GM23338 (cell line): ENCODE measurements at regions not wholly inside any gene's neighbourhood (a gene's known extent, or its start where the extent isn't known, plus 50 kb on each side); places are given as distances from the start of the nearest gene placed in this dataset.

Experiments used
- ATAC-seq: fragments of 200-7000 bp; cut with Tn5 transposase; 3 replicates; pipeline ENCODE4 v1.9.1; 2020
- DNase-seq: peaks from one replicate; pipeline ENCODE4 v3.0.0-alpha.2; 2015; ENCODE audit warnings: low spot score
- H2AFZ ChIP-seq: fragments of 200-600 bp; sonication (generic); 2 replicates; pipeline ENCODE4 v1.8.0; 2016; ENCODE audit warnings: antibody characterized with exemption, mild to moderate bottlenecking, moderate library complexity
- H3F3A ChIP-seq: fragments of 200-600 bp; sonication (generic); replicated peaks from 2 replicates; pipeline ENCODE4 v1.8.0; 2017; ENCODE audit warnings: antibody characterized with exemption, mixed run types, low read depth
- H3K27ac ChIP-seq: fragments of 200-600 bp; sonication (generic); 2 replicates; pipeline ENCODE4 v1.6.1; 2016; ENCODE audit warnings: low read depth
- H3K27me3 ChIP-seq: fragments of 200-600 bp; sonication (generic); 2 replicates; pipeline ENCODE4 v1.8.0; 2016; ENCODE audit warnings: mild to moderate bottlenecking, mixed run types, moderate library complexity; ENCODE audit not compliant: insufficient read depth
- H3K36me3 ChIP-seq: fragments of 200-600 bp; sonication (generic); 2 replicates; pipeline ENCODE4 v1.8.0; 2016; ENCODE audit warnings: mild to moderate bottlenecking; ENCODE audit not compliant: insufficient read depth
- H3K4me1 ChIP-seq: fragments of 200-600 bp; sonication (generic); 2 replicates; pipeline ENCODE4 v1.8.0; 2016; ENCODE audit warnings: mild to moderate bottlenecking, moderate library complexity; ENCODE audit not compliant: insufficient read depth
- H3K4me2 ChIP-seq: fragments of 200-600 bp; sonication (generic); 2 replicates; pipeline ENCODE4 v1.7.1; 2017; ENCODE audit warnings: mixed run types
- H3K4me3 ChIP-seq: fragments of 200-600 bp; sonication (generic); 2 replicates; pipeline ENCODE4 v1.6.1; 2016; ENCODE audit warnings: mixed run types
- H3K79me2 ChIP-seq: fragments of 200-600 bp; sonication (generic); replicated peaks from 2 replicates; pipeline ENCODE4 v1.8.0; 2017; ENCODE audit warnings: mild to moderate bottlenecking; ENCODE audit not compliant: insufficient read depth
- H3K9me2 ChIP-seq: fragments of 200-600 bp; sonication (generic); 2 replicates; pipeline ENCODE4 v1.8.0; 2017; ENCODE audit not compliant: insufficient read depth
- H4K20me1 ChIP-seq: fragments of 200-600 bp; sonication (generic); replicated peaks from 2 replicates; pipeline ENCODE4 v1.8.0; 2017; ENCODE audit warnings: mild to moderate bottlenecking; ENCODE audit not compliant: insufficient read depth
- H3K27ac Mint-ChIP-seq: 2 replicates; pipeline ENCODE4 v1.8.0; 2020; ENCODE audit warnings: inconsistent platforms, mild to moderate bottlenecking, moderate library complexity, mixed read lengths
- H3K27me3 Mint-ChIP-seq: 3 replicates; pipeline ENCODE4 v1.8.0; 2022; ENCODE audit warnings: low read depth, mild to moderate bottlenecking, moderate library complexity, mixed read lengths, inconsistent platforms; ENCODE audit not compliant: insufficient read depth, poor library complexity
- H3K36me3 Mint-ChIP-seq: 3 replicates; pipeline ENCODE4 v1.8.0; 2021; ENCODE audit warnings: low read depth, mild to moderate bottlenecking, inconsistent platforms, moderate library complexity, mixed read lengths
- H3K4me1 Mint-ChIP-seq: 3 replicates; pipeline ENCODE4 v1.8.0; 2020; ENCODE audit warnings: mild to moderate bottlenecking, inconsistent platforms, mixed read lengths
- H3K4me3 Mint-ChIP-seq: 3 replicates; pipeline ENCODE4 v1.8.0; 2021; ENCODE audit warnings: moderate library complexity, mild to moderate bottlenecking, inconsistent platforms, mixed read lengths
- H3K9me3 Mint-ChIP-seq: 3 replicates; pipeline ENCODE4 v1.8.0; 2020; ENCODE audit warnings: moderate library complexity, mild to moderate bottlenecking, inconsistent platforms, mixed read lengths
- CREB1 ChIP-seq: fragments of 250-450 bp; sonication (Bioruptor Pico); IDR thresholded peaks from 2 replicates; pipeline ENCODE4 v1.5.0; 2020; ENCODE audit warnings: low read depth, mild to moderate bottlenecking, moderate library complexity
- CTCF ChIP-seq, 2 experiments: fragments of 200-600 bp in 1 of 2; sonication (generic) in 1 of 2; conservative IDR thresholded peaks; 2 replicates each; pipeline versions ENCODE4 v1.5.1 to v1.6.1; 2016 to 2017; ENCODE audit warnings: antibody characterized with exemption in 2 of 2, low read depth in 2 of 2, mild to moderate bottlenecking in 2 of 2, moderate library complexity in 1 of 2
- ETS1 ChIP-seq: IDR thresholded peaks from 2 replicates; pipeline ENCODE4 v1.6.1; 2016; ENCODE audit warnings: antibody characterized with exemption
- EZH2 ChIP-seq: fragments of 200-600 bp; sonication (generic); IDR thresholded peaks from one replicate; pipeline ENCODE4 v1.8.0; 2017; ENCODE audit warnings: antibody characterized with exemption, mild to moderate bottlenecking, low read depth; ENCODE audit not compliant: unreplicated experiment
- EZH2phosphoT487 ChIP-seq: fragments of 200-600 bp; sonication (generic); IDR thresholded peaks from one replicate; pipeline ENCODE4 v1.8.1; 2018; ENCODE audit warnings: antibody characterized with exemption; ENCODE audit not compliant: unreplicated experiment
- JUNB ChIP-seq: IDR thresholded peaks from one replicate; pipeline ENCODE4 v1.6.1; 2016; ENCODE audit warnings: antibody characterized with exemption; ENCODE audit not compliant: unreplicated experiment
- NANOG ChIP-seq: IDR thresholded peaks from 2 replicates; pipeline ENCODE4 v1.6.1; 2016; ENCODE audit warnings: antibody characterized with exemption, borderline replicate concordance
- POLR2AphosphoS5 ChIP-seq: IDR thresholded peaks from 2 replicates; pipeline ENCODE4 v1.6.1; 2016; ENCODE audit warnings: antibody characterized with exemption, low read depth
- STAT1 ChIP-seq: IDR thresholded peaks from one replicate; pipeline ENCODE4 v1.6.1; 2016; ENCODE audit warnings: antibody characterized with exemption; ENCODE audit not compliant: unreplicated experiment
- ZNF114 ChIP-seq: fragments of 250-450 bp; sonication (Bioruptor Pico); IDR thresholded peaks from 2 replicates; pipeline ENCODE4 v1.5.0; 2020; ENCODE audit warnings: mild to moderate bottlenecking, moderate library complexity
- ZNF331 ChIP-seq: fragments of 250-450 bp; sonication (Bioruptor Pico); IDR thresholded peaks from 2 replicates; pipeline ENCODE4 v1.5.0; 2020; ENCODE audit warnings: low read depth, mild to moderate bottlenecking, moderate library complexity
- ZNF462 ChIP-seq: fragments of 250-450 bp; sonication (Bioruptor Pico); IDR thresholded peaks from 2 replicates; pipeline ENCODE4 v1.5.0; 2020; ENCODE audit warnings: mild to moderate bottlenecking, moderate library complexity

- no peaks in the 10 kb centered on the region for H3K79me2 ChIP-seq
- H3K36me3 ChIP-seq, result no peaks in the 10 kb centered on the region
- no peak overlapping the region for H3K4me3 ChIP-seq
- no peak for TF ChIP-seq EZH2phosphoT487
- TF ChIP-seq STAT1, result no peak
- no peak for TF ChIP-seq ETS1
- no peak for TF ChIP-seq EZH2
- TF ChIP-seq POLR2AphosphoS5, result no peak
- no peak for TF ChIP-seq ZNF114 (CRISPR knock-in tag)
- no peak for TF ChIP-seq JUNB
- no peak for TF ChIP-seq ZNF331
- no peak for TF ChIP-seq CREB1
- no peak for TF ChIP-seq CTCF (conservative IDR thresholded peaks at IDR 0.05; ENCODE audit: low read depth in 2 of 2)
- no peak for TF ChIP-seq NANOG
- TF ChIP-seq ZNF462, result no peak
- no peaks in the 10 kb centered on the region for H3F3A ChIP-seq
- H3K27me3 Mint-ChIP-seq, result peaks cover 16% of the 10 kb centered on the region
- no peaks in the 10 kb centered on the region for H3K4me1 ChIP-seq
- H4K20me1 ChIP-seq, result no peaks in the 10 kb centered on the region
- no peaks in the 10 kb centered on the region for H3K27me3 ChIP-seq
- H2AFZ ChIP-seq, result no peak overlapping the region
- no peak overlapping the region for H3K4me2 ChIP-seq
- no peaks in the 10 kb centered on the region for H3K9me2 ChIP-seq
- no peak for DNase-seq
- ATAC-seq, result no peak
- no peak overlapping the region for H3K27ac ChIP-seq
- no peak overlapping the region for H3K4me3 Mint-ChIP-seq
- H3K4me1 Mint-ChIP-seq, result no peaks in the 10 kb centered on the region; the same call in 2 of the 3 replicates
- H3K36me3 Mint-ChIP-seq, result no peaks in the 10 kb centered on the region
- H3K9me3 Mint-ChIP-seq, result no peaks in the 10 kb centered on the region; the same call in 2 of the 3 replicates
- no peak overlapping the region for H3K27ac Mint-ChIP-seq
Observed at GRCh38 chr6:167505199-167505598, 180.3 kb downstream of the TTLL2 start.
